Choroid plexus epithelial cell (primary cell): ENCODE measurements at regions not wholly inside any gene's neighbourhood (a gene's known extent, or its start where the extent isn't known, plus 50 kb on each side); places are given as distances from the start of the nearest gene placed in this dataset.
"Not testable (repeated sequence)": the region's sequence is repeated elsewhere in the genome, so short reads cannot be mapped to it uniquely, and the experiment has no call there.

Experiments used
- DNase-seq: peaks from one replicate; pipeline ENCODE4 v3.0.0-alpha.2; 2010; ENCODE audit warnings: low read depth
- H3K4me3 ChIP-seq: 2 replicates; pipeline ENCODE4 v1.5.1; 2011; ENCODE audit warnings: low read depth, mild to moderate bottlenecking, control low read depth, low read length, moderate library complexity
- TF ChIP-seq, protein P1 (sequence below): conservative IDR thresholded peaks from 2 replicates; pipeline ENCODE4 v1.5.1; 2011; ENCODE audit warnings: low read depth, mild to moderate bottlenecking, control low read depth, inconsistent platforms, low read length, moderate library complexity

- DNase-seq, result no peak
- TF ChIP-seq, protein P1, sequence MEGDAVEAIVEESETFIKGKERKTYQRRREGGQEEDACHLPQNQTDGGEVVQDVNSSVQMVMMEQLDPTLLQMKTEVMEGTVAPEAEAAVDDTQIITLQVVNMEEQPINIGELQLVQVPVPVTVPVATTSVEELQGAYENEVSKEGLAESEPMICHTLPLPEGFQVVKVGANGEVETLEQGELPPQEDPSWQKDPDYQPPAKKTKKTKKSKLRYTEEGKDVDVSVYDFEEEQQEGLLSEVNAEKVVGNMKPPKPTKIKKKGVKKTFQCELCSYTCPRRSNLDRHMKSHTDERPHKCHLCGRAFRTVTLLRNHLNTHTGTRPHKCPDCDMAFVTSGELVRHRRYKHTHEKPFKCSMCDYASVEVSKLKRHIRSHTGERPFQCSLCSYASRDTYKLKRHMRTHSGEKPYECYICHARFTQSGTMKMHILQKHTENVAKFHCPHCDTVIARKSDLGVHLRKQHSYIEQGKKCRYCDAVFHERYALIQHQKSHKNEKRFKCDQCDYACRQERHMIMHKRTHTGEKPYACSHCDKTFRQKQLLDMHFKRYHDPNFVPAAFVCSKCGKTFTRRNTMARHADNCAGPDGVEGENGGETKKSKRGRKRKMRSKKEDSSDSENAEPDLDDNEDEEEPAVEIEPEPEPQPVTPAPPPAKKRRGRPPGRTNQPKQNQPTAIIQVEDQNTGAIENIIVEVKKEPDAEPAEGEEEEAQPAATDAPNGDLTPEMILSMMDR, result no peak
- no peak overlapping the region for H3K4me3 ChIP-seq
Observed at GRCh38 chr10:46175831-46176230, 111.0 kb upstream of the ANTXRL start.

- not testable (repeated sequence) for H3K4me3 ChIP-seq, DNase-seq
Observed at GRCh38 chr10:46187431-46187830, 99.4 kb upstream of the ANTXRL start.

- TF ChIP-seq, protein P1, result no peak
- no peak for DNase-seq
- no peak overlapping the region for H3K4me3 ChIP-seq
Observed at GRCh38 chr10:46197050-46197449, 89.7 kb upstream of the ANTXRL start.

DNA sequence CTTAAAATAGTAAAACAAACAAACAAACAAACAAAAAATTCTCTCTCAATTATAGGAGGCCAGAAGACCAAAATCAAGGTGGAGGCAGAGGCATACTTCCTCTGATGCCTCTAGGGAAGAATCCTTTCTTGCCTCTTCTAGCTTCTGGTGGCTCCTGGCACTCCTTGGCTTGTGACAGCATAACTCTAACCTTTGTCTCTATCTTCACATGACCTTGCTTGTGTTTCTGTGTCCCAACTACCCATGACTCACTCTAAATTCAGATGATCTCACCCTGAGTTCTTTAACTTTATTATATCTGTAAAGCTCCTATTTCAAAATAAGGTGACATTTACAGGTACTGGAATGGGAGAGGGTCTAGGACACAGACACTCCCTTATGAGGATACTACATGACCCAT is 88.3 kb upstream of the ANTXRL start:
- DNase-seq, result peak; percentile 23
- TF ChIP-seq, protein P1, result no peak
- H3K4me3 ChIP-seq, result no peak overlapping the region

DNA sequence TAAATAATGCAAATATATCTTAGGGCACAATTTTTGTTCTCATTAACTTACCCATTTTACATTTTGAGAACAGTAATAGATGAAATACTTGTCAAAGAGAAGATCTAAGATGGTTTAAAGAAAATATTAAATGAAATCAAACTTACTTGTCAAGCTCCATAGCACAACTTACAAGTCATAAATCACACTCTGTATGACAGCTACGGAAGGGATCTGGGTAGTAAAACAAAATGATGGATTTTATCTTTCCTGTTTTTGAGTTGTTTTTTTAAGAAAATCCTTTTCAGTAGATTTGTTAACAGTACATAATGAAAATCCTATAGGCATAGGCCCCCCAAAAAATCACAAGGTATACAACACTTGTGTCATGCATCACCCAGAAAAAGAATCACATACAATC is 84.4 kb upstream of the ANTXRL start:
- not testable (repeated sequence) for H3K4me3 ChIP-seq

GRCh38 chr10:46204482-46205102 is 82.2 kb upstream of the ANTXRL start:
- not testable (repeated sequence) for DNase-seq, H3K4me3 ChIP-seq

More for the DNA sequence above, 84.4 kb upstream of the ANTXRL start:
- DNase-seq, result not testable (repeated sequence)

GRCh38 chr10:46210427-46210826 is 76.4 kb upstream of the ANTXRL start:
- DNase-seq, H3K4me3 ChIP-seq: not testable (repeated sequence)

DNA sequence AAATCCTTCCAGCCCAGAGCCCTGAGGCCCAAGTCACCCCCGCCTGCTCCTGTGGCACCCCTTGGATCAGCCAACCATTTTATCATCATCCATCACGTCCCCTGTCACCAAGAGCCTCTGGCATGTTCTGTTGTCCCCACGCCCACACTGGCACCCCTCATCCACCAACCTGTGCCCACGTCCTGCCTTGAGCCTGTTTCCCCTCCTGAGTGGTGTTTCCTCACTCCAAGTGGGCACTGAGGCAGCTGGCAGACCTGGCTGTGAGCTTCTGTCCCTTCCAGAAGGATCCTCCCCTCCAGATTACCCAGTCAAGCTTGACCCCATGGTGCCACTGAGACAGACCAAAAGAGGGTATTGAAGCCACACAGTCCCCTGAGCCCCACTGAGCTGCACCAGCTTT is 71.4 kb upstream of the ANTXRL start:
- TF ChIP-seq, protein P1, result no peak
- H3K4me3 ChIP-seq, result no peak overlapping the region
- DNase-seq, result no peak

- no peak overlapping the region for H3K4me3 ChIP-seq
- TF ChIP-seq, protein P1, result no peak
- DNase-seq, result no peak
Observed at GRCh38 chr10:46216003-46216634, 70.7 kb upstream of the ANTXRL start.
